HEK293 (cell line): ENCODE measurements at regions not wholly inside any gene's neighbourhood (a gene's known extent, or its start where the extent isn't known, plus 50 kb on each side); places are given as distances from the start of the nearest gene placed in this dataset.

Experiments
- CTCF ChIA-PET: fragments of 350-600 bp; formaldehyde crosslinking; extraction: SDS; loops from one replicate; lab custom pipeline; 2021; ENCODE audit warnings: antibody characterized with exemption; lab: Yijun Ruan, JAX
- POLR2A ChIA-PET: fragments of 300-600 bp; formaldehyde crosslinking; extraction: SDS; loops from one replicate; lab custom pipeline; 2020; ENCODE audit warnings: antibody characterized with exemption, inconsistent platforms; lab: Yijun Ruan, JAX
- H3K27ac ChIP-seq: fragments of 200-500 bp; sonication (Bioruptor generic); 2 replicates; pipeline ENCODE4 v1.5.1; 2014; ENCODE audit warnings: low read depth, low read length, control low read depth, inconsistent platforms; ENCODE audit errors: extremely low read depth
- H3K36me3 ChIP-seq, 2 experiments: fragments of 200-500 bp in 1 of 2; sonication (Bioruptor generic) in 1 of 2; 1 replicate in 1 of 2; 2 replicates in 1 of 2; pipeline ENCODE4 v1.5.1; 2014 to 2017; ENCODE audit warnings: inconsistent platforms in 2 of 2, low read length in 2 of 2; ENCODE audit not compliant: control insufficient read depth in 2 of 2, insufficient read depth in 1 of 2
- H3K4me1 ChIP-seq: fragments of 200-500 bp; sonication (Bioruptor generic); 2 replicates; pipeline ENCODE4 v1.5.1; 2014; ENCODE audit warnings: mild to moderate bottlenecking, low read length, inconsistent platforms; ENCODE audit not compliant: control insufficient read depth, insufficient read depth
- H3K4me3 ChIP-seq: 2 replicates; pipeline ENCODE4 v1.5.1; 2011; ENCODE audit warnings: low read depth, mild to moderate bottlenecking, control low read depth, low read length, moderate library complexity
- H3K9me3 ChIP-seq: fragments of 200-500 bp; sonication (Bioruptor generic); 2 replicates; pipeline ENCODE4 v1.5.1; 2014; ENCODE audit warnings: low read depth, low read length, inconsistent platforms; ENCODE audit not compliant: control insufficient read depth, insufficient read depth
- BCL11B ChIP-seq: fragments of 450-650 bp; formaldehyde crosslinking; IDR thresholded peaks from 2 replicates; pipeline ENCODE4 v1.5.1; 2016; ENCODE audit warnings: low read depth, missing biosample characterization, missing genetic modification characterization
- EGR2 ChIP-seq: fragments of 450-650 bp; formaldehyde crosslinking; IDR thresholded peaks from 2 replicates; pipeline ENCODE4 v1.5.1; 2016; ENCODE audit warnings: low read depth, missing biosample characterization, missing genetic modification characterization
- IKZF3 ChIP-seq: fragments of 450-650 bp; IDR thresholded peaks from 2 replicates; pipeline ENCODE4 v1.5.0; 2018; ENCODE audit warnings: missing biosample characterization, mild to moderate bottlenecking, missing genetic modification characterization, moderate library complexity
- KLF10 ChIP-seq: fragments of 450-650 bp; IDR thresholded peaks from 2 replicates; pipeline ENCODE4 v1.5.1; 2018; ENCODE audit warnings: missing biosample characterization, mild to moderate bottlenecking, missing genetic modification characterization
- KLF9 ChIP-seq: fragments of 450-650 bp; formaldehyde crosslinking; IDR thresholded peaks from 2 replicates; pipeline ENCODE4 v1.5.1; 2016; ENCODE audit warnings: missing biosample characterization, missing genetic modification characterization, low read depth
- OSR2 ChIP-seq: fragments of 450-650 bp; formaldehyde crosslinking; IDR thresholded peaks from 2 replicates; pipeline ENCODE4 v1.5.1; 2016; ENCODE audit warnings: missing biosample characterization, missing genetic modification characterization
- PRDM4 ChIP-seq: fragments of 450-650 bp; formaldehyde crosslinking; IDR thresholded peaks from 2 replicates; pipeline ENCODE4 v1.5.1; 2017; ENCODE audit warnings: missing biosample characterization, missing genetic modification characterization
- ZFP41 ChIP-seq: fragments of 450-650 bp; formaldehyde crosslinking; IDR thresholded peaks from 2 replicates; pipeline ENCODE4 v1.5.1; 2016; ENCODE audit warnings: missing biosample characterization, missing genetic modification characterization, borderline replicate concordance
- ZFP69B ChIP-seq: fragments of 450-650 bp; formaldehyde crosslinking; IDR thresholded peaks from 2 replicates; pipeline ENCODE4 v1.5.1; 2016; ENCODE audit warnings: missing biosample characterization, missing genetic modification characterization
- ZIC2 ChIP-seq: fragments of 450-650 bp; formaldehyde crosslinking; IDR thresholded peaks from 2 replicates; pipeline ENCODE4 v1.5.1; 2016; ENCODE audit warnings: missing biosample characterization, missing genetic modification characterization
- ZNF394 ChIP-seq: fragments of 450-650 bp; formaldehyde crosslinking; IDR thresholded peaks from 2 replicates; pipeline ENCODE4 v1.5.1; 2016; ENCODE audit warnings: missing biosample characterization, missing genetic modification characterization, mild to moderate bottlenecking, moderate library complexity, borderline replicate concordance
- ZNF449 ChIP-seq: fragments of 450-650 bp; formaldehyde crosslinking; IDR thresholded peaks from 2 replicates; pipeline ENCODE4 v1.5.1; 2017; ENCODE audit warnings: missing biosample characterization, mild to moderate bottlenecking, missing genetic modification characterization, moderate library complexity
- ZNF560 ChIP-seq: fragments of 450-650 bp; formaldehyde crosslinking; IDR thresholded peaks from 2 replicates; pipeline ENCODE4 v1.5.1; 2017; ENCODE audit warnings: missing biosample characterization, missing genetic modification characterization, borderline replicate concordance
- ZNF600 ChIP-seq: fragments of 450-650 bp; formaldehyde crosslinking; IDR thresholded peaks from 2 replicates; pipeline ENCODE4 v1.5.1; 2016; ENCODE audit warnings: missing biosample characterization, missing genetic modification characterization
- ZNF623 ChIP-seq: fragments of 450-650 bp; formaldehyde crosslinking; IDR thresholded peaks from 2 replicates; pipeline ENCODE4 v1.5.1; 2016; ENCODE audit warnings: missing biosample characterization, missing genetic modification characterization
- ZSCAN30 ChIP-seq: fragments of 450-650 bp; IDR thresholded peaks from 2 replicates; pipeline ENCODE4 v1.5.1; 2018; ENCODE audit warnings: missing biosample characterization, mild to moderate bottlenecking, missing genetic modification characterization, moderate library complexity
- ZXDB ChIP-seq: fragments of 450-650 bp; formaldehyde crosslinking; IDR thresholded peaks from 2 replicates; pipeline ENCODE4 v1.5.1; 2016; ENCODE audit warnings: missing biosample characterization, missing genetic modification characterization
- TF ChIP-seq, protein P1 (sequence below): fragments of 450-650 bp; formaldehyde crosslinking; IDR thresholded peaks from 2 replicates; pipeline ENCODE4 v1.5.1; 2017; ENCODE audit warnings: missing biosample characterization, missing genetic modification characterization
- TF ChIP-seq, protein P2 (sequence below): fragments of 450-650 bp; formaldehyde crosslinking; IDR thresholded peaks from 2 replicates; pipeline ENCODE4 v1.5.1; 2016; ENCODE audit warnings: missing biosample characterization, missing genetic modification characterization
- TF ChIP-seq, protein P3 (sequence below): fragments of 450-650 bp; formaldehyde crosslinking; IDR thresholded peaks from 2 replicates; pipeline ENCODE4 v1.5.1; 2016; ENCODE audit warnings: missing biosample characterization, missing genetic modification characterization

GRCh38 chr2:172284209-172284608 lies 143.2 kb upstream of the ITGA6 start:
- TF ChIP-seq KLF10 (tag by site-specific recombination) (no peak), ZNF560 (no peak), ZNF449 (tag by site-specific recombination) (no peak), OSR2 (no peak), BCL11B (no peak)
- TF ChIP-seq, protein P1, sequence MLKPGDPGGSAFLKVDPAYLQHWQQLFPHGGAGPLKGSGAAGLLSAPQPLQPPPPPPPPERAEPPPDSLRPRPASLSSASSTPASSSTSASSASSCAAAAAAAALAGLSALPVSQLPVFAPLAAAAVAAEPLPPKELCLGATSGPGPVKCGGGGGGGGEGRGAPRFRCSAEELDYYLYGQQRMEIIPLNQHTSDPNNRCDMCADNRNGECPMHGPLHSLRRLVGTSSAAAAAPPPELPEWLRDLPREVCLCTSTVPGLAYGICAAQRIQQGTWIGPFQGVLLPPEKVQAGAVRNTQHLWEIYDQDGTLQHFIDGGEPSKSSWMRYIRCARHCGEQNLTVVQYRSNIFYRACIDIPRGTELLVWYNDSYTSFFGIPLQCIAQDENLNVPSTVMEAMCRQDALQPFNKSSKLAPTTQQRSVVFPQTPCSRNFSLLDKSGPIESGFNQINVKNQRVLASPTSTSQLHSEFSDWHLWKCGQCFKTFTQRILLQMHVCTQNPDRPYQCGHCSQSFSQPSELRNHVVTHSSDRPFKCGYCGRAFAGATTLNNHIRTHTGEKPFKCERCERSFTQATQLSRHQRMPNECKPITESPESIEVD (tag by site-specific recombination) = no peak
- TF ChIP-seq, protein P2, sequence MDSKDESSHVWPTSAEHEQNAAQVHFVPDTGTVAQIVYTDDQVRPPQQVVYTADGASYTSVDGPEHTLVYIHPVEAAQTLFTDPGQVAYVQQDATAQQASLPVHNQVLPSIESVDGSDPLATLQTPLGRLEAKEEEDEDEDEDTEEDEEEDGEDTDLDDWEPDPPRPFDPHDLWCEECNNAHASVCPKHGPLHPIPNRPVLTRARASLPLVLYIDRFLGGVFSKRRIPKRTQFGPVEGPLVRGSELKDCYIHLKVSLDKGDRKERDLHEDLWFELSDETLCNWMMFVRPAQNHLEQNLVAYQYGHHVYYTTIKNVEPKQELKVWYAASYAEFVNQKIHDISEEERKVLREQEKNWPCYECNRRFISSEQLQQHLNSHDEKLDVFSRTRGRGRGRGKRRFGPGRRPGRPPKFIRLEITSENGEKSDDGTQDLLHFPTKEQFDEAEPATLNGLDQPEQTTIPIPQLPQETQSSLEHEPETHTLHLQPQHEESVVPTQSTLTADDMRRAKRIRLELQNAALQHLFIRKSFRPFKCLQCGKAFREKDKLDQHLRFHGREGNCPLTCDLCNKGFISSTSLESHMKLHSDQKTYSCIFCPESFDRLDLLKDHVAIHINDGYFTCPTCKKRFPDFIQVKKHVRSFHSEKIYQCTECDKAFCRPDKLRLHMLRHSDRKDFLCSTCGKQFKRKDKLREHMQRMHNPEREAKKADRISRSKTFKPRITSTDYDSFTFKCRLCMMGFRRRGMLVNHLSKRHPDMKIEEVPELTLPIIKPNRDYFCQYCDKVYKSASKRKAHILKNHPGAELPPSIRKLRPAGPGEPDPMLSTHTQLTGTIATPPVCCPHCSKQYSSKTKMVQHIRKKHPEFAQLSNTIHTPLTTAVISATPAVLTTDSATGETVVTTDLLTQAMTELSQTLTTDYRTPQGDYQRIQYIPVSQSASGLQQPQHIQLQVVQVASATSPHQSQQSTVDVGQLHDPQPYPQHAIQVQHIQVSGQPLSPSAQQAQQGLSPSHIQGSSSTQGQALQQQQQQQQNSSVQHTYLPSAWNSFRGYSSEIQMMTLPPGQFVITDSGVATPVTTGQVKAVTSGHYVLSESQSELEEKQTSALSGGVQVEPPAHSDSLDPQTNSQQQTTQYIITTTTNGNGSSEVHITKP = no peak
- Histone ChIP-seq H3K36me3 (no peaks in the 10 kb centered on the region), H3K4me3 (no peak overlapping the region), H3K9me3 (no peaks in the 10 kb centered on the region), H3K4me1 (peaks cover 6% of the 10 kb centered on the region; the same call in 1 of the 2 replicates), H3K27ac (no peak overlapping the region)
- CTCF ChIA-PET = interaction anchor here (0.5 to 2.1 kb wide), 3 partner anchors 113 to 396 kb away, joined by 3 to 10 read pairs (median 3); no protein-coding TSS in a partner anchor
- POLR2A ChIA-PET = no interaction called here

DNA sequence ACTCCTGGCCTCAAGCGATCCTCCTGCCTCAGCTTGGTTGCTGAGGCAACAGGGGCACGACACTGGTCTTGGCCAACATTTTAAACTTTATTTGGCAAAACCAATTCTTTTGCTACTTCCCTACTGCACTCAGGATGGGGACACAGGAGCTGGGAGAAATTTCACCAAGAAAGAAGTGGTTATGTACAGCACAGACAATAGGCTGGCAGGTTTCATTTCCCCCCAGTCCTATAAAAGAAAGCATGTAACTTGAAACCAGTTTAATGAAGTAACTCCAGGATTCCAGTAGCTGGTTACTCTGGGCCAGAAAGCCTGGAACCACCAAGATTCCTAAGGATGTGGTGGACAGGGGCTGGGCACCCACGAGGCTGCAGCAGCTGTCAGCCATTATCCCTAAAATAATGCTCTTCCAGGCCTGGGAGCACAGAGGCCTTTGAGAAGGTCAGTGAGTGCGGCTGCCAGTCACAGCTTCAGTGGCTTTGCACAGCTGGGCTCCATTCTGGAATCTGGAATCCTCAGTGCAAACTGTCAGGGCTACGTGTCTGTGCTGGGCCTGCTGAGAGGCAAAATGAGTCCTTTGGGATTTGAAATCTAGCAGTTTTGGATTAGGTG lies 142.3 kb upstream of the ITGA6 start:
- ChIA-PET POLR2A (interaction anchor here (0.8 to 1.2 kb wide), 2 partner anchors 113 to 143 kb away, joined by 3 read pairs; partner anchors contain the start of gene ITGA6), CTCF (interaction anchor here (0.6 to 0.8 kb wide), 2 partner anchors 53 to 126 kb away, joined by 3 read pairs; no protein-coding TSS in a partner anchor)
- H3K9me3 ChIP-seq = no peaks in the 10 kb centered on the region
- H3K36me3 ChIP-seq = no peaks in the 10 kb centered on the region
- peaks cover 6% of the 10 kb centered on the region; the same call in 1 of the 2 replicates for H3K4me1 ChIP-seq
- no peak overlapping the region for H3K27ac ChIP-seq
- no peak overlapping the region for H3K4me3 ChIP-seq
- TF ChIP-seq ZFP41 (tag by site-specific recombination) (no peak), ZFP69B (tag by site-specific recombination) (no peak), ZNF394 (tag by site-specific recombination) (no peak), ZXDB (tag by site-specific recombination) (0 out of 2 replicates have a peak, but pooled peaks have one; percentile 16), IKZF3 (peak; percentile 48), ZNF600 (tag by site-specific recombination) (peak; percentile 82), OSR2 (peak; percentile 82), PRDM4 (tag by site-specific recombination) (peak; percentile 80), KLF9 (tag by site-specific recombination) (no peak), ZSCAN30 (0 out of 2 replicates have a peak, but pooled peaks have one; percentile 46), ZIC2 (tag by site-specific recombination) (peak; percentile 63), ZNF623 (tag by site-specific recombination) (no peak), EGR2 (no peak)
- TF ChIP-seq, protein P3, sequence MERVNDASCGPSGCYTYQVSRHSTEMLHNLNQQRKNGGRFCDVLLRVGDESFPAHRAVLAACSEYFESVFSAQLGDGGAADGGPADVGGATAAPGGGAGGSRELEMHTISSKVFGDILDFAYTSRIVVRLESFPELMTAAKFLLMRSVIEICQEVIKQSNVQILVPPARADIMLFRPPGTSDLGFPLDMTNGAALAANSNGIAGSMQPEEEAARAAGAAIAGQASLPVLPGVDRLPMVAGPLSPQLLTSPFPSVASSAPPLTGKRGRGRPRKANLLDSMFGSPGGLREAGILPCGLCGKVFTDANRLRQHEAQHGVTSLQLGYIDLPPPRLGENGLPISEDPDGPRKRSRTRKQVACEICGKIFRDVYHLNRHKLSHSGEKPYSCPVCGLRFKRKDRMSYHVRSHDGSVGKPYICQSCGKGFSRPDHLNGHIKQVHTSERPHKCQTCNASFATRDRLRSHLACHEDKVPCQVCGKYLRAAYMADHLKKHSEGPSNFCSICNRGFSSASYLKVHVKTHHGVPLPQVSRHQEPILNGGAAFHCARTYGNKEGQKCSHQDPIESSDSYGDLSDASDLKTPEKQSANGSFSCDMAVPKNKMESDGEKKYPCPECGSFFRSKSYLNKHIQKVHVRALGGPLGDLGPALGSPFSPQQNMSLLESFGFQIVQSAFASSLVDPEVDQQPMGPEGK (tag by site-specific recombination) = 0 out of 2 replicates have a peak, but pooled peaks have one; percentile 14
